ENCODE measurements at regions not wholly inside any gene's neighbourhood (a gene's known extent, or its start where the extent isn't known, plus 50 kb on each side); places are given as distances from the start of the nearest gene placed in this dataset.

GRCh38 chr2:19675856-19676460 lies 225.8 kb downstream of the TTC32 start:
- TF ChIP-seq CTCF (IDR thresholded peaks at IDR 0.05) (no peak), POLR2A (IDR thresholded peaks at IDR 0.05) (no peak), EP300 (IDR thresholded peaks at IDR 0.05) (no peak), POLR2AphosphoS5 (IDR thresholded peaks at IDR 0.05) (no peak)
